HG03439 (cell line): ENCODE measurements at regions not wholly inside any gene's neighbourhood (a gene's known extent, or its start where the extent isn't known, plus 50 kb on each side); places are given as distances from the start of the nearest gene placed in this dataset.

Experiments used
- ATAC-seq: cut with Tn5 transposase; IDR thresholded peaks from one replicate; pipeline ENCODE4 v1.9.1; 2021; ENCODE audit warnings: mild to moderate bottlenecking, moderate library complexity; ENCODE audit not compliant: unreplicated experiment

DNA sequence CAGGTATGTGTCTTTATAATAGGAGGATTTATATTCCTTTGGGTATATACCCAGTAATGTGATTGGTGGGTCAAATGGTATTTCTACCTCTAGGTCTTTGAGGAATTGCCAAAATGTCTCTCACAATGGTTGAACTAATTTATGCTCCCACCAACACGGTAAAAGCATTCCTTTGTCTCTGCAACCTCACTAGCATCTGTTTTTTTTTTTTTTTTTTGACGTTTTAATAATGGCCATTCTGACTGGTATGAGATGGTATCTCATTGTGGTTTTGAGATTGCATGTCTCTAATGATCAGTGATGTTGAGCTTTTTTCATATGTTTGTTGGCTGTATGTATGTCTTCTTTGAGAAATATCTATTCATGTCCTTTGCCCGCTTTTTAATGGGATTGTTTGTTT is 144.9 kb upstream of the RGS17 start:
- no peak for ATAC-seq

DNA sequence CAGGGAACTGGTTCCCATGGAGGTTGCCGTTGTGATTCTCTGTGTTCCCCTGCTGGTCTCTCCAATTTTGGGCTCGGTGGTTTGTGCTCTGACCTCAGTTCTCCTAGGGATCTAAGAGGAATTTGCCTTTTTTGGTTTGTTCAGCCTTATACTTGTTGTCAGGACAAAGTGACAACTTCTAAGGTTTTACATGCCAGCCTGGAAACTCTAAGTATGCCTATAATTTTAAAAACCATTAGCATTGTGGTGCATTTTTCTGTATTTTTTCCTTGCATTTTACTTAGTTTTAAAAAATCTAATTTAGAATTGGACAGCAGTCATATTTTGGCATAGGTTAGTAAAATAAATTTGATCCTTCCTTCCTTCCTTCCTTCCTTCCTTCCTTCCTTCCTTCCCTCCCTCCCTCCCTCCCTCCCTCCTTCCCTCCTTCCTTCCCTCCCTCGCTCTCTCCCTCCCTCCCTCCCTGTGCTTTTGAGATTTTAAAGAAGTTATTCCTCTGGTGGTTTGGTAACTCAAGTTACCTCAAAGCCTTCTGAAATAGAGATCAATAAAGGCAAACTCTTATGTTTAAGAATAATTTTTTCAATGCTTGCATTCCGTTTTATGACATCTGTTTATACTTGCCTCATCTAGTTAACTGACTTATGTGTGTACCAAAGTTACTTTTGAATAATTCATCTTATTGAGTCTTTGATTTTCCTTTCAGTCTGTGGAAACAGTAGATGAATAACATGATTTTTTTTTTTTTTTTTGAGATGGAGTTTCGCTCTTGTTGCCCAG is 141.3 kb upstream of the RGS17 start:
- no peak for ATAC-seq

DNA sequence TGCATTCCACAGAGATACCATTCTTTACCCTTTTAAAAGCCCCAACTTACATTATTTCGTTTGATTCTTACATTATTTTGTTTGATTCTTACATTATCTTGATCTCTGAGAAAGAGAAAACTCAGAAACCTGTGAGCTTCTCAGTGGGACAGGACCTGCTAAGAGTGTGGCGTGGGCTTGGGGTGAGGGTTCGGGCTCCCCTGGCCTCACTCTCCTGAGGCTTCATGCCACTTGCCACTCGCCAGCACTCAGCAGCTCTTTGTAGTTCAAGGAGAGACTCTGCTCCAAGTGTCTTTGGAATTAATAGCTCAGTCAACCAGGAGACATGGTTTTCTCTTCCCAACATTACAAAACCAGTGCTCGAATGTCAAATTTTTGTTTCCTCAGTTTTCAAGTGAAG is 132.4 kb upstream of the RGS17 start:
- no peak for ATAC-seq

DNA sequence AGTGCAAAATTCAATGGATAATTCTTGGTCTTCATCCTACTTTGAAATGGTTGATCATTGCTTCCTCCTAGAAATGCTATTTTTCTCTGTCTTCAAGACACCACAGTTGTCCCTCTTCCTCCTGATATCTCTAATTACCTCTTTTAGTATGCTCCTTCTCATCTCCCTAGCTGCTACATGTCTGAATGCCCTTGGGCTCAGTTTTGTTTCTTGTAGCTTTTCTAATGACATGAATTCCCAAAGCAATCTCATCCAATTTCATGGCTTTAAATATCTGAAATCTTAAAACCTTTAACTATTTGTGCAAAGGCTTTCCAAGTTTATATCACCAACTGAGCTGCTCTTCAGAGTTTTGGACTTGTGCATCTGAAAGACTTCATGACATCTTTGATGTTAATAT is 120.2 kb upstream of the RGS17 start:
- no peak for ATAC-seq

DNA sequence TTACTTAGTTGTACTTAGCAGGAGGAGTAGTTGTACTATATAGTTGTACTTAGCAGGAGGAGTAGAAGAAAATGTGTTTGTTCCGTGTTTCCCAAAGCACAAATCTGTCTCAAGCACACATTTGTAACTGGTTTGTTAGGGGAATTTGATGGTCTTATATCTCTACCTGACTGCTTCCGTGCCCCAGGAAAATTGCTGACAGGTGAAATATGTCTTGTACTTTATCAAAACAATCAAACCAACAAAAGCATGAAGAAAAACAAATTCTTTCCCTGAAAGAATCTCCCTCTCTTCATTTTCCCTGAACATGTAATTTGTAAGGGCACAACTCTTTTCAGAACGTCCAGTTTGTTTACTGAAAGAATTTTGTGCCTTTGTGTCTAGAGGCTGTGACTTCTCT is 106.6 kb upstream of the RGS17 start:
- ATAC-seq: no peak

DNA sequence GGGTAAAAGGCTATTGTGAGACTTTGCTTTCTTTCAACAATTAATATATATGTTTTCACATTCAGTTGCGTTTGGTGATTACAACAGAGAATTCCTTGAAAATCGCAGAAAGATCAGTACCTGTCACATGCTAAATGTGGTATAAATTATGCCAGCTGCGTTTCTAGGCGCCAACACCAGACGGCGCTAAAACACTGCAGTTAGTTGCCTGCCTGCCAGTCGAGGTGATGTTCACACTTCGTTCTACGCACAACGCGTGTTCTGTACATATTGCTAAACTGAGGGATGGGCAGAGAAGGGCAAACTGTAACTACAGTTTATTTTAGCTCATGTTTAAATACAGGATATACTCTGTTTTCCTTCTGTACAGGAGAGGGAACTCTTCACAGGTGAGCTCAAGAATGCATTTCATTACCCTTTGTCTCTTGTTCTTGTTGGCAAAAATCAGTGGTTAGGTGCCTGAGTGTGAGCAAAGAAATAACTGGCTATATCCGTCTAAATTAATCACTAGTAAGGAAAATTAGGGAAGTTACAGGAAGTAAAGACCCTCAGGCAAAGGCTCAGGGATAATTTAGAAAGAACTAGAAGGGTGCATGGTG is 100.1 kb upstream of the RGS17 start:
- no peak for ATAC-seq

DNA sequence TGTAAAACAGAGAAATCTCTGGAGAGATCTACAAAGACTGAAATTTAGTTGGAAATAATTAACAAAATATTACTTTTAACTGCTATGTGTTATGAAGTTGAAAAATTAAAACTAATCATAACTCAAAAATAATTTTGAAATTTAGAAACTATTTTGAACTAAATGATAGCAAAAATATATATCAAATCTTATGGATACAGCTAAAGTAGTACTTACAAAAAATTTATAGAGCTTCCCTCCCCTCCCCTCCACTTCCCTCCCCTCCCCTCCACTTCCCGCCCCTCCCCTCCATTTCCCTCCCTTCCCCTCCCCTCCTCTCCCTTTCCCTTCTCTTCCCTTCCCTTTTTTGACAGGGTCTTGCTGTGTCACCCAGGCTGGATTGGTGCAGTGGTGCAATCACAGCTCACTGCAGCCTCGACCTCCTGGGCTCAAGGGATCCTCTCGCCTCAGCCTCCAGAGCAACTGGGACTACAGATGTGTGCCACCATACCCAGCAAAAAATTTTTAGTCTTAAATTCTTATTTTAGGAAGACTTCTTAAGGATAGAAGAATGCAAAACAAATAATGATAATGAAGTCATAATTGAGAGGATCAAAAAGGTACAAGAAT is 87.2 kb upstream of the RGS17 start:
- no peak for ATAC-seq

DNA sequence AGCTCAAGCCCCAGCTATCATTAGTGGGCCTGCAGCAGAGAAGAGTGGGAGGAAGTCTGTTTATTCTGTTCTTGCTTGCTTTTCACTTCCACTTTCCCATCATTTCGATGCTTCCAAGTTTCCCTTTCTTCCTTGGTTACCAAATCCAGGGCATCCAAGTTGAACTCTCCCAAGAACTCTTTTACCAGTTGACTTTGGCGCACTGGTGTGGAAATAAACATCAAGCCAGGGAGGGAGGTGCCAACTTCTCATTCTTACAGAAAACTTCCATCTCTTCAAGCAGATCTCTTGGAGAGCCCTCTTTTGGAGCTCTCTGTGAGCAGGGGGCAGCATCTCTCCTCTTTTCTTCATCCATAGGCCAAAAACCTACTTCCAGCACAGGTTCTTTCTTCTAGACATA is 85.7 kb upstream of the RGS17 start:
- no peak for ATAC-seq

DNA sequence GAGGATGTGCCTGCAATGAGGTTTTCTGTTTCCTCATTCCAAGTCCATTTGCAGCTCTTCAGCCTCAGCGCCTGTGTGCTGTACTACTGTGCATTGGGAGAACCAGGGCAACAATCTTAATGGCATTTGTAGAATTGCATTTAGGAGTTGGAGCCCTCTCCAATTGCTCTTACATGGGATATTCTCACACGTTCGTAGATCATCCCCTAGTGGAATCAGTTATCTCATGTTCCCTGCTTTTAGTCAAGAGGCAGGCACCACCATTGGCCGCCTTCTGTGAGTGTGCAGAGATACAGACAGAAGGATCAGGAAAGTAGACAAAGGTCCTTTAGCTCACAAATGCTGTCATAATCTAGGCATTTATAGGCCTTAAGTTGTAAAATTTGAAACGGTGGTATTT is 84.2 kb upstream of the RGS17 start:
- no peak for ATAC-seq

DNA sequence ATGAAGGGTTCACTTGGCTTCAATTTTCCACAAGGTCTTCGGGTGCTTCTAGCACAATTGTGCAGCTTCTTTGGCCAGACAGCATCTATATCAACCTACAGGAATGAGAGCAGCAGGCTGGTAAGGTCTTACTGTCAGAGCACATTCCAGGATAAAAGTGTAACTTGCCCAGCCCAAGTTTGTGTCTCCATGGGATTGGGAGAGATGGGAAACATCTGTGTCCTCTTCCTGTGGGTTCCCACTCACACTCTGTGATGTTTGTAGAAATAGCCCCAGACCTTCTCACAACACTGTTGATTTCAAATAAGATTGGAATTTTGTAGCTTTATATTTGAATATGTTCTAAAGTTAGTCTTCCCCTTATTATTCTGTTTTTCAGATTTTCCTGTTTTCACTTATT is 83.4 kb upstream of the RGS17 start:
- no peak for ATAC-seq

DNA sequence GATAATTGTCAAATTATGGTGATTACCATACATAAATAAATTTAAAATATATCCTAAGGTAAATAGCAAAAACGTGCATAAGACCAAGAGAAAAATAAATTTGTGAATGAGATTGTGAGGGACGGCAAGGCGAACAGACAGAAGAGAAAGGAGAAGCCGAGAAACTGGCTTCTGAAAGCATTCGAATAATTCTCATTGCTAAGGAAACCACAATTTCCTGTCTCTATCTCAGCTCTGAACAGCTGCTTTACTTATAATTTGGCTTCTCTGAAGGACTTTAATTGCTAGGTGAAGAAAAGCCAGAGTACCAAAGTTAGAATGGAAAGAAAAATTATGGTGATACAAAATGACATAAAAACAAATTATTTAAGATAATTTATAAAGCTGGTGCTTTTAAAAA is 79.0 kb upstream of the RGS17 start:
- no peak for ATAC-seq

DNA sequence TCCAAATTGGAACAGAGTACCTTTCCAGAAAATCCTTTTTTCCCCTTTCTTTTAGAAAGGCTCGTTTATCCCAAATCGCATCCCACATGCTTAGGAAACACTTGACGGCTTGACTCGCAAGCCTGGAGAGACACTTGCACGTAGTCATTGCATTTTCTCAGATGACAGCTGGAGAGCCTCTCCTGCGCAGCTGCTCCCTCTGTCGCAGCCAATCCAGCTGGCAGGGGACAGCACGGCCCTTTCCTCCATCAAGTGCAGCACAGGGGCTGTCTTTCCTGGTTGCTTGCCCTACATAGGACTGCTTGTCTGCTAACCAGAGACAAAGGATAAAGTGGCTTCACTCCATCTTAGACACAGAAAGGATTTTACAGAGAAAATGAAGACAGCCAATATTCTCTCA is 77.6 kb upstream of the RGS17 start:
- ATAC-seq: no peak

DNA sequence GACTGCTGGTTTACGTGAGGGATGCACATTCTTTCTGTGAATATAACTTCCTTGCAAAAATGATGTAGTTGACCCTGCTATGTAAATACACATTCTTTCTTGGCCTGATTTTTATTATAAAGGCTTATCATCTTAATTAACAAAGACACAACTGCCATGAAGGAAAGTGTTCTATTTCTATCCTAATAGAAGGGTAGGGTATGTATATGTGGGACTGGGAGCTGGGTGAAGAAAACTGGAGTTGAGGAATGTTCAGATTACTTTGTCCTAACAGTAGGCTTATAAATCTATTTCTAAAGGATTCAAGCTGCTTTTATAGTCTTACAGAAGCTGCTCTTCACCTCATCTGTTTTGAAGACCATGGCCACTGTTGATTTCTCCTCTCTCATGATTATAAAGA is 76.5 kb upstream of the RGS17 start:
- no peak for ATAC-seq

DNA sequence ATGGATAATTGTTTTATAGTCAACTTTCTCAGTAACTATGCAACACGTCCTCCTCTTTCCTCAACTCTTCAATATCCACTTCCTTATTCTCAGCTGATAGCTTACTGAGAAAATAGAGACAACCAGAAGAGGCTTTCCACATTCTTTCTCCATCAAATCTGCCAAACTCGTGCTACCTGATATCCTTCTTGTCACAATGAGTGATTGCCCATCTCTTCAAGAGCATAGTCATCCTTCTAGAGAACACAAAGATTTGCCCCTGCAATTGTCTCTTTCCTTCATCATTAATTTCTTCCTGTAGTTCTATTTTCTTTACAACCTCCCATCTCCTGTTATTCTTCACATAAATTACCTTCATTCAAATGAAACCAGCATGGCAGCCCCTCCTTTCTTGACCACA is 75.9 kb upstream of the RGS17 start:
- ATAC-seq: no peak

DNA sequence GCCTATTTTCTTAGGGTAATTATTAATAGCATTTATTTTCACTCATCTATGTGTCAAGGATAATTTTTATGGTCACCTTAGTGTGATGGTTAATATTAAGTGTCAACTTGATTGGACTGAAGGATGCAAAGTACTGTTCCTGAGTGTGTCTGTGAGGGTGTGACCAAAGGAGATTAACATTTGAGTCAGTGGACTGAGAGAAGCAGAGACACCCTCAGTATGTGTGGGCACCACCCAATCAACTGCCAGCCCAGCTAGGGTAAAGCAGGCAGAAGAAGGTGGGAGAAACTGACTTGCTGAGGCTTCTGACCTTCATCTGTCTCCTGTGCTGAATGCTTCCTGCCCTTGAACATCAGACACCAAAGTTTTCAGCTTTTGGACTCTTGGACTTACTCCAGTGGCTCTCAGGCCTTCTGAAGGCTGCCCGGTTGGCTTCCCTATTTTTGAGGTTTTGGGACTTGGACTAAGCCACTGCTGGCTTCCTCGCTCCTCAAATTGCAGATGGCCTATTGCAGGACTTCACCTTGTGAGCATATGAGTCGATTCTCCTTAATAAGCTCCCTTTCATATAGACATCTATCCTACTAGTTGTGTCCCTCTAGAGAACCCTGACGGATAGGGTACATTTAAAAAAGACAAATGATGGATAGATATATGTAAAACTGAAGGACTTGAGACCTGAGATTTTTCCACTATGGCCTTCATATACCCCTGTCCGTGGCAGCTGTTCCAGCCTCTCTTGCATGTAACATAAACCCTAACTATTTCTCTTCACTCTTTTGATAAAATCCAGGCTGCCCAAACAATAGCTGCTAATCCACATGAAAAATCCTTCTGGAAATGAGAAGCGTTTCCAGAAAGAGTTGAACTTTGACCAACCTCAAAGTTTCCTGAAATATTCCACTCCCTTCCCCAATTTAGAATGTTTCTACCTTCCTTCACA is 62.1 kb upstream of the RGS17 start:
- ATAC-seq: no peak

DNA sequence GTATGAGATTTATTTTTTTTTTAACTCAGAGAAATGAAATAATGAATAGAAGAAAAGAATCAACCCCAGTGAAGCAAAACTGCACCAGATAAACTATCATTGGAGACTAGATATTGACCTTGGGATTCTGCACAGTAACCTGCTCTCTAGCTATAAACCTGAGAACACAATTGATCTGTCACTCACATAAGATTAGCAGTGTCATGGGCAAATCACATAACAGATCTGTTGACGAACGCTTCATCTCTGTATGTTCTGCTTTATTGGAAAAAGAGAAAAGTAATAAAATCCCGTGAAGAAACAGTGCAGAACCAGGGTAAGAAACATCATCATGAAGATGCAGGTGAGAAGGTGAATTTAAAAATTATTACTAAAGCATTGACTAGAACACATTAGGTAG is 52.8 kb upstream of the RGS17 start:
- ATAC-seq: no peak
